HG03095 (cell line): ENCODE measurements at regions not wholly inside any gene's neighbourhood (a gene's known extent, or its start where the extent isn't known, plus 50 kb on each side); places are given as distances from the start of the nearest gene placed in this dataset.

Experiments
- ATAC-seq: cut with Tn5 transposase; IDR thresholded peaks from one replicate; pipeline ENCODE4 v1.9.1; 2021; ENCODE audit warnings: moderate library complexity; ENCODE audit not compliant: unreplicated experiment

DNA sequence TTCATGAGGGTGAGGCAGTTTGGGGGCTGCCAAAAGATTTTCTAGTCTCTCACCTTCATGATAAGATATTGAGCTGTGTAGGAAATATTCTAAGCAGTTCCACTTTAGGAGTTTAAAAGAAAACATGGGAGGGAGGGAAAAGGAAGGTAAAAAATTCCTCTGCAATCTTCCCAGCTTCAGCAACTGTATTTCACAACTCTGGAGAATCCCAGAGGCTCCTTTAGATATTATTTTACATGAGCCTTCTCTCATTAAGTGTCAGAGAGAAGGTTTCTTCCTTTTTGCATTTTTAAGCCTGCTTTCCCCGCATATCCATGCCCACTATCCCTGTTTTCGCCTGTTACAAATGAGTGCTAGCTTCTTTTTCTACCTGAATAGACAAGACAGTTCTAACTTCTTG, 289.4 kb downstream of the CHRM3 start:
- ATAC-seq, result no peak

DNA sequence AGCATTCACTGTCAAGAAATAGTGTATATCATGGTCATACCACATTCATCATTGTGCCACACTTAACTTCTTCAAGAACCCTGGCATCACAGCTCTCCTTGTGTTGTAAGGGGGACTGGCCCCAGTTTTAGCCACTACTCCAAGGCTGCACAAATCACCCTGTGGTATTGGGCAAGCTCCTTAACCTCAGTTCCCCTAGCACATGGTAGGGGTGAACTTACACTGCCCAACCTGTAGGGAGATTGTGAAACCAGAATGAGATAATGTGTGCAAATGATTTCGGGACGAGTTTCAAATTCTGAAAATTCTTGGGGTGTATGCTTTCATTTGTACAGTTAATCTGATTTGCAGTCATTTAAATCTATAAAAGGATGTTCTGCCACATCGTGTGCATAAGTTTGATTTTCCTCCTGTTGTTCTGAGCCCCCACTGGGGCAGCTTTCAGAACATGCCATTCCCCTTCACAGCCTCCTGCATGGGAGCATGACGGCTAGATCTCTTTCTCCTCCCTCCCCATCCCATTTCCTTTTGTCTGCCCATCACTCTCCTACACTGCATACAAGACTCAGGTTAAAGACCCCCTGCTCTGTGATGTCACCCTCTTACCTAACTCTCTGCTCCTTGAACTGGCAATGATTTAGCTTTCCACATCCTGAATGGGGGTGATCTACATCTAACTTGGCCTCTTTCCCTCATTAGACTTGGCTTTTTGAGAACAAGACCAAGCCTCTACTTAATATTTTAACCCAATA, 290.3 kb downstream of the CHRM3 start:
- no peak for ATAC-seq

DNA sequence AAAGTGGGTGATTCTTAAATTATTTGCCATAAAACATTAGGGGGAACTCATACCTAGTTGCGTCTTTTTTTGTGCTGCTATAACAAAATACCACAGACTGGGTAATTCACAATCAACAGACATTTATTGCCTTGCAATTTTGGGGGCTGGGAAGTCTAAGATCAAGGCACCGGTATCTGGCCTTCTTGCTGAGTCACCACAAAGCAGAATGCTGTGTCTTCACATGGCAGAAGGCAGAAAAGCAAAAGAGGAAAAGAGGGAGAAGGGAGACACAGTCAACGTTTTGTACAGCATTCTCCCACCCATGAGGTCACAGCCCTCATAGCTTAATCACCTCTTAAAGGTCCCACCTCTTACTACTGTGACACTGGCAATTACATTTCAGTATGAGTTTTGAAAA, 291.0 kb downstream of the CHRM3 start:
- ATAC-seq, result no peak

DNA sequence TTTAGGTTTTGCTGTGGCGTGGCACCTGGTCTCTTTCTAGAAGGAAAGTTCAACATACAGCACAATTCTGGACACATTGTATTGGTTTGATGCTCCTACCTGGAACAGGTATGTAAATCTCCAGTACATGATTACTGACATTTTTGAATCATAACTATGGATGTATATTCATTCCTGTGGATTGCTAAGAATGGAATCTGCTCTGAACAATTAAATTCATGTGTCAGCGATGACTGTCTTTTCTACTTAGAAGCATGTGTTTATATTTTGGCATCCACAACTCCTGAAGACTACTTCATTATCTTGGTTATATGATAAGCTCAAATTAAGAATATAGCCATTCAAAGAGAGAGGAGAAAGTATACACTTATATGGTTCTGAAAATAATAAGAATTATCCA, 291.8 kb downstream of the CHRM3 start:
- no peak for ATAC-seq

DNA sequence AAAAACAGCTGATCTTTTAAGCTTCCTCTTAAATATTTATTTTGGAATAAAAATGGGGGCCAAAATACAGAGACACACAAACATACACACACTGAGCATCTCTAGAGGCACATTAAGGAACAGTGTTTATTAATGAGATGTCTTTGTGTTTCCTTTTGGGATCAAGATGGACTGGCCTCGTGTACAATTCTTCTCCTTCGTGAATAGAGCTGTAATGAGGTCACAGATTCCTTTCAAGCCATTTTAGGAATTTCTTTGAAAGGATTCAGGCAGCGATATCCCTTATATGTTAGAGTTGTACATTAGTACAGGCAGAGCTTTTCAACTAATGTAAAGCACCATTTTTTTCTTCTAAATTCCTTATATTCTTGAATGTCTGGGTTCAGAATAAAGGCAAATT, 295.7 kb downstream of the CHRM3 start:
- ATAC-seq, result no peak

DNA sequence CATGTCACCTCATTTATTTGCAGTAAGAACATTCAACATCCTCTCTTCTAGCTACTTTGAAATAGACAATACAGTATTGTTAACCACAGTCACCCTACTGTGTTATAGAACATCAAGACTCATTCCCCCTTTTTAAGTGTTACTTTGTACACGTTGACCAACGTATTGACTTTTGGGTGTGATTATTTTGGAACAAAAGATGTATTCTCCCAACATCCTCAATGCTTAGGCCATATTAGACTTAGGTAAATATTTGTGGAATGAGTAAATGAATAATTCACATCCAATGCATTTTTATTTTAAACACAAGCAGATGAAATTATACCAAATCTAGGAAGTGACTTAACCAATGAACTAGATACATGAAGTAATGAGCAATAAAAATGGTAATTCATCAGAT, 296.6 kb downstream of the CHRM3 start:
- no peak for ATAC-seq

DNA sequence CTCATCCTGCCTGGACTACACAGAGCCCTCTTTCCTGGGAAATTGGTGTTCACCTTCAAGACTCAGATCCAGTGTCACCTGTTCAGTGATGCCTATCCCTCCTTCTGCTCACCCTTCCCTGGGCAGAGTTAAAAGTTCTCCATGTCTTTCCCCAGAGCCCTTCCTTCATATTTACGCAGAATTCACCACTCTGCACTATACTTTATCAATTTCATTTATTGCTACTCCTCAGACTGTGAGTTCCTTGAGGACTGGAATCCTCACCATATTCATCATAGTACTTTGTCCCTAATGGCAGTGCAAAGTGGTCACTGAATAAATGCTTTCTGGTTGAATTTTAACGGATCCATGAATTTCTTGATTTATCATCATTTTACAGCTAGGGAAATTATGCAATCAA, 300.0 kb downstream of the CHRM3 start:
- ATAC-seq, result no peak

DNA sequence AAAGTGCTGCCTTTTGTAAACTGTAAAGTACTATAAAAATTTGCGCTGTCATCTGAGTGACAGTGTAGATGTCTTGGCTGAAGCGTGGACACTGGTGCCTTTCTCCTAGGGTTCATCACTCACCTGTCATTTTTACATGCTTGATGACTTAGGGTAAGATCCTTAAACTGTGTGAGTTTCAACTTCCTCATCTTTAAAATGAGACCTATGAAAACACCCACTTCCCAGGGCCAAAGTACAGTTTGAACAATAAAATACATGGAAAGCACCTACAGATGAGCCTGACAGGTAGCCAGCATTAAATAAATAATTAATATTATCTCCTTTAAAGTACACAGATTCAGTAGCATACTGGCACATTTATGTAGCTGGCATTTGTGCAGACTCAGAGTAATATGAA, 309.9 kb downstream of the CHRM3 start:
- no peak for ATAC-seq

DNA sequence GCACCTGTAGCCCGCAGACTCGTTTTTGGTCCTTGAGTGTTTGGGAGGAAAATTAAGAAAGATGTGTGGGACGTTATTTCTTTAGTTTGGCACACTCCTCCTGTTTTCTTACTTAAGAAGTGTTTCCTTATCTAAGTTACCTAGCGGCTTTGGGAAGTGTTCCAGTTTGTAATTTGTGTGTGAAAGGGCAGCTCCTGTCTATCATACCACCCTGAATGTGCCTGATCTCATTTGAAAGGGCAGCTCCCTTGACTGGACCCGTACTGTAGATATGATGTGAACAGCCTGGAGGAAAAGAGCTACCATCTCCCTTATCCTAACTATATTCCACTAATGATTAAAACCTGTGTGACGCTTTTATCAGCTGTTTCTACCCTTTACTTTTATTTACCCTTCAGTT, 314.3 kb downstream of the CHRM3 start:
- ATAC-seq, result no peak

DNA sequence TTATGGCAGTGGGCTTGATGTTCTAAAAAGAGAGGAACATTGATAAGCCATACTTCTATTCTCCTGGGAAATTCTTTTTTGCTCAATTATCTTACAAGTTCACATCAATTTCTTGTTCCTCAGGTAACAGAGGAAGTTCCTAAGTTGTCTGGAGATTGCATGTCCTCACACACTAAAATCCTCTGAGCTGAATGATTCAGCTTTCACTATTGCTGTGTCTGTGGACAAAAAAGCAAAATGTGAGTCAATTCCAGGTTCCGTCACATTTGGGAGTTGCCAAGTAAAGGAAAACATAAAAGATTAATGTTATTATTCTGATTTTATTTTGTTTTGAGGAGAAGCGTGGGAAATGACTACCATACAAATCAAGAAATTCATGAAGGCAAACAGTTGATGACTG, 316.7 kb downstream of the CHRM3 start:
- no peak for ATAC-seq

DNA sequence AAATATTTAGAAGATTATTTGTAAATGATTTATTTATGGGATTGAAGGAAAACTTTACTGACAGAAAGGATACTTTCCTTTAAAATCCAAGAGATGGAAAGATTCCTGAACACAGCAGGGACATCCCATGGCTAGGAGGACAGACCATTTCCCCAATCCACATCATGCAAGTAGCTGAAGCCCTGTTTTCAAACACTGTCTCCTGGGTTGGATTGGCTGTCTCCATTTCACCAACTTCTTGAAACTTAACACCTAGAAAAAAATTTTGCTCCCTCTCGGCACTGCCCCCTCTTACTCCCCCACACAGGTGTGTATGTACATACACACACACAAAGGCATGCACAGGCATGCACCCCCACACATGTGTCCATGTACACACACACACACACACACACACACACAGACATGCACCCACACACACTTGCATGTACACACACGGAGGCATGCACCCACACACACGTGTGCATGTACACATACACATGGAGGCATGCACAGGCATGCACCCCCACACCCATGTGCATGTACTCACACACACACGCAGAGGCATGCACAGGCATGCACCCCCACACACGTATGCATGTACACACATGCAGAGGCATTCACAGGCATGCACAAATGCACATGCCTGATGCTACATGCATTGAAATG, 320.0 kb downstream of the CHRM3 start:
- ATAC-seq, result no peak

DNA sequence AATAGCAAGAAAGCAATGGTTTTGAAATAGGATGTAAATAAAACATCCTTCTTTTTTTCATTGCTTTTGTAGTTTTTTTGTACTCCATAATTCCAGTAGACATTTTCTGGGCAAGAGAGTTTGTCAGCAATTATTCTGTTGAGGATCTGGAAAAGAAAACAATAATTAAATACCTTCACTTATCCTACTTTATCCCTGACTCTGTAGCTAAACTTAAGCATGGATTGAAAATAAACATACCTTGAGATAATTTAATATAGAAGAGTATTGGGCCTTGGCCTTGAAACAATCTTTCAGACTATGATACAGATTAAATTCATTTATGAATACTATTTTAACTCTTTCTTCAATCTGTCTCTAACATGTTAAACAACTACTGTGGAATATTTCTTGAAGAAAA, 321.2 kb downstream of the CHRM3 start:
- no peak for ATAC-seq

DNA sequence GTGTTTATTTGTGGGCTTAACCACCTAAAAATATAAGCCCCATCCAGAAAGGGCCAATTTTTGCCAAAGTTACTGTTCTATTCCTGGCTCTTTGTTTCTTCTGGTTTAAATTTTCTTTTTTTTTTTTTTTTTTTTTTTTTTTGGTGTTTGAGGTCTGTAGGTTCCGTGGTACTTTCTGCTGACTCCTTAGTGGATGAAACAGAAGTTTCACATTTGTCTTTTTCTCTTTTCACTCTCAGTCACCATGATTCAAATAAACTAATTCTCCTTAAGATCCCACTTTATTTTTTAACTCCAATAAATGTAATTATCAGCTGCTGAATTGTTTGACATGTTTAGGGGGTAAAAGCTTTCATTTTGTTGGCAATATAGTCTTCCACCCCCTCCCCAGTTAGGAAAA, 322.3 kb downstream of the CHRM3 start:
- no peak for ATAC-seq

DNA sequence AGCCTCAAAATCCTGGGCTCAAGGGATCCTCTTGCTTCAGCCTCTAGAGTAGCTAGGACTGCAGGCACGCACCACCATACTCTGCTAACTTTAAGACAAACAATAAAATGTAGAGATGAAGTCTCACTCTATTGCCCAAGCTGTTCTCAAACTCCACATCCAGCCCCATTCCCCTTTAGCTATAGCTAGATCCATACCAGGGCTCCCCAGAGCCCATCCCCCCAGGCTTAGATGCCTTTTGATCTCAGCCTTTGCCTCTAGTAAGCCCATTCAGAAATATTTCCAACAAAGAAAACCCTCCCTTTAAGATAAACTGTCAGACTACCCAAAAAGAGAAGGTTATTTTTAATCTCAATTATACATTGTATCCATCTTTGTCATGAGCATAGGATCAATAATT, 325.4 kb downstream of the CHRM3 start:
- ATAC-seq, result no peak

DNA sequence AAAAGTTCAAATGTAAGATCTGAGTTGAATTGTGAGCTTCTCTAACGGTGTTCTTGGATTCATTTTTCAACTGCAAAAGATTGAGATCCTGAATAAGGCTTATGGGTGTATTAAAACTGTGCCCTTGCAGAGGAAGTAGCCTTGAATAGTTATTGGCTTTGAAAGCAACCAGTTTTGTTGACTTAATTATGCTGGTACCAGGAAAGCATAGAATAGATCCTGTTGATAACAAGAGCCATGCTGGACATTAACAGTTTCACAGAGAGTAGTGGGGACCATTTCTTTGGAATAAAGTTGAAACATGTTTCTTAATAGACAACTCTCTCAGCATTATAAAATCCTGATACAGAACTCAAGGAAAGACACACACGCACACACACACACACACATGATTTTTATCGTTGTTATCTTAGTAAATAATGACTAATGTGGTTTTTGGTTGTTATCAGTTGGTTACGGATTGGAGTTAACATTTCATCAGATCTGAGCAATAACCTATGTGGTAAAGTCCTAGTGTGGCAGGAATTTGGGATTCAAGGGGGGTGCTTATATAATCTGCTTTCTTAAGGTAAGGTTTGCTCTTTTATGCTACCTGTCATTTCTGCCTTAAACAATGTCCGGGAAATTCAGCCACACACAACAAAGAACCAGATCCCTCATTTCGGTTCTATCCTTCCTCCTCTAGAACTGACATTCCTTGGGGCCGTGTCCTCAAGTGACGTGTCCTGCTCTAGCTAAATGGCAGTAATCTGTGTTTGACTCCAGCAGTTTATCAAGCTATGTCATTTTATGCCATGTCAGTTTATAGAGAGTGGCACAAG, 330.9 kb downstream of the CHRM3 start:
- ATAC-seq, result no peak

DNA sequence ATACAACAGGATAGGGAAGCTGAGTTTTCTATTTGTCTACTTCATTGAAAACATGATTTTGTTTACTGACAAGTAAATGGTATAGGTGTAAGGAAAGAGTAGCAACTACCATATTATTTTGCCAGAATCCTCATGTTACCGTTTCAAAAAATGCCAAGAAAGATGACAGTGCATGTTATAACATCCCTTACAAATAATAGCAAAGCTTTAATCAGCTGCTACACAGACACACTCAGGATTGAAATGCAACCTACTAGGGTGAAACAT, 331.5 kb downstream of the CHRM3 start:
- no peak for ATAC-seq

DNA sequence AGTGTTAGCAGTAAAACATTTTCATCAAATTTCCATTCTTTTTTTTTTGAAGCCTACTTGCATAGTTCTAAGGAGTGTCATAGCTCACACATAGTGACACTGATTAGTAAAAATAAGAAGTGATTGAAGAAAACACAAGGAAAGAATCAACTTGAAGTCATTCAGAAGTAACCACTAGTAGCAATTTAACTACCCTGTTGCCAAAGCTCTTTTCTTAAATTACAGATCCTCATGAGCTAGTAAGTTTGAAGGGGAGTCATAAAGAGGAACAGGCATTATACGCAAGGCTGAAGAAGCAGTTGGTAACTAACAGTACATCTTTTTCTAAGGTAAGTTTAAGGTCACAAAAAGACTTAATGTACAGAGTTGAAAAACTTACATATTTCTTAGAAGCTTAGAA, 332.2 kb downstream of the CHRM3 start:
- no peak for ATAC-seq

DNA sequence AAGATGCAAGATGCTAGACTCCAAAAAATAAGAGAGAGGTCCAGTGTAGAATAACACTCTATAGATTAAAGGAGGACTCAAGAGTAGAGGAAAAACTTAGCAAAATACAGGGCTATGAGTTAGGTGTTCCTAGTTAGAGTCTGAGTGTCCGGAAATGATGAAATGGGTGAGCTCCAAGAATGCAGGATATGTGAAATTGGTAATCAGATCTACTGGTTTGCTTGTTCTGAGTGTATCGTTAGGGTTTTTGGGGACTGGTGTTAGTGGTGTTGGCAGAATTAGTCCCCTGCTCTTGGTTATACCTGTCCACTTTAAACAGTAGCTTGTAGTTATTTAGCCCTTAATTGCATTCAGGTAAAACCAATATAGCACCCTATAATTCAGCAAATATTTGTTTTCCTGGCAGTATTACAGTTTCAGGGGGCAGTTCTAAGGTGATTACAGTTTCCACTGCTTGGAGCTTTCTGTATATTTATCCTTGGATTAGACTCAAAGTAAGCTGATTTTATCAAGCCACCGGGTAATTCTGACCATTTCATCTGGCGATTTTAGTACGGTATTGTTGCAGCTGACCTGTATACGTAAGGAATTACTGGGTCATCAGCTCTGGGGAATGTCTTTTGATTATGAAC, 332.7 kb downstream of the CHRM3 start:
- ATAC-seq, result no peak

DNA sequence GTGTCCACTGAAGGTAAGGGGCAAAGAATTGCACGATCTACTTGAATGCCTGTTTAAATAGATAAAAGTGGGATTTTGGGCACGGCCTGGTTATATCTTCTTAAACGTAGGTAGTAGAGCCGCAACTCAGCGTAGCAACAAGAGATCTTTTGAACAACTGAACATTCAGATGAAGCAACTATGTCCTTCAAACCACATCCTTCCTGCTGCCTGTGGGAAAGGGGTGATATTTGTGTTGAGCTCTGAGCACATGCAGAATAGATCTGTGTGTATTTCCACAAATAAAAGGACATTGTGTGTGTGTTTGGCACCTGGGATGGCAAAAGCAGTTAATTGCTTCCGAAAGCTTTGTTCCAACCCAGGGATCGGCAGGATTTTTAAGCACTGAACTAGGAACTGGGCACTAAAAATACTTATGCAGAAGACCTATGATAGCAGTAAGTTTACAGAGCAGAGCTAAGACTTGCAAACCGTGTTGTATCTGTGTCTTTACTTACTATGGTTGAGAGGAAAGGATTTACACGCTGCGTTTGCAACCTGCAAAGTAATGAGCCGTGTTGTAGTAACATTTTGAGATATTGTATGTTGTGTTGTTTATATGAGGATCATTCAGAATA, 333.4 kb downstream of the CHRM3 start:
- ATAC-seq, result no peak

DNA sequence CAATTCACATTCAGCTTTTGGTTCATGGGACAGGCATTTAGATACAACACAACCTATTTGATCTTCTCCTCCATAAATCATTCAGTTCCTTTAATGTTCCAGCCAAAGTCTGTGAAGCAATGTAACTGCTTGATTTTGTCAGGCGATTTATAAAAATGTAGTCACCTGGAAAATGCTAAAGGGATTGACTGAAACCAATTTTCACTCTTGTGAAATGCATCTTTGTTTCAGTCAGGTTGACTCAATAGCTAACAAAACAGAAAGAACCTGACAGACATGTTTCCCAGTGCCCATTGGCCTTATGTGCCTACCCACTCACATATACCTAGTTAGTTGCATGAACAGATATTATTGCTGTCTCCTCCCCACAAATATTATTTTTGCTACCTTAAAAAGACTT, 335.7 kb downstream of the CHRM3 start:
- ATAC-seq, result no peak

DNA sequence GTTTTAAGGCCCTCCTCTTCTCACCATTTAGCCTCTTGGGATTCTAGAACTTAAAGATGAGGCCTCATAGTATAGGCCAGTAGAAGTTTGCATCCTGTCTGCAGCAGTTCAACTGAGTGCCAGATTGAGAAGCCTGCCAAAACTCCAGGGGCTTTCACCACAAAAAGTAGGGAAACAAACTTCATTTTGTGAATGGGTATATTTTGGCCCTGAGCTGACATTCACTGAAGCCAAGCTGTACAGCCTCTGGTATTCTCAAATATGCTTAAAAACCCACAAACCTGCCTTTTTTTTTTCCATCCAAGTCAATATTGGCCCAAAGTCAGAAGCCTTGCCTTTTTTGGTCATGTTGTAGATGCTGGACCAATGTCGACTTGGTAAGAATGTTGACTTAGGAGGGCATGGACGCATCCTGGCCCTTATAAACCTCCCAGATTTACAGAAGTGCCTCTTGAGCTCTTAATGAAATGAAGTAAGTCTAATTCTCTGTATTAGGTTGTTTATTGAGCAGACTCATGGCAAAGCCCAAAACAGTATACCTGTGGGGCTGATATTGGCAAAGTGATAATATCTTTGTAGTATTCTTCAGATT, 337.5 kb downstream of the CHRM3 start:
- no peak for ATAC-seq
